Suppressor macrophage treated with lipopolysaccharide for 4 hours (primary cell): ENCODE measurements at regions not wholly inside any gene's neighbourhood (a gene's known extent, or its start where the extent isn't known, plus 50 kb on each side); places are given as distances from the start of the nearest gene placed in this dataset.

Experiments used
- DNase-seq: peaks from one replicate; pipeline ENCODE4 v3.0.0-alpha.2; 2020

- no peak for DNase-seq
Measured at GRCh38 chr7:22962775-22963350, 51.1 kb downstream of the HYCC1 start.

GRCh38 chr7:22958742-22959141 lies 55.2 kb downstream of the HYCC1 start:
- DNase-seq, result no peak

- no peak for DNase-seq
Measured at GRCh38 chr7:22954251-22954650, 59.7 kb downstream of the HYCC1 start.

GRCh38 chr7:22952306-22953015 lies 61.5 kb downstream of the HYCC1 start:
- DNase-seq, result no peak

GRCh38 chr7:22949944-22950343 lies 64.0 kb downstream of the HYCC1 start:
- DNase-seq, result no peak

GRCh38 chr7:22949221-22949620 lies 64.7 kb downstream of the HYCC1 start:
- no peak for DNase-seq

GRCh38 chr7:22948770-22949169 lies 65.2 kb downstream of the HYCC1 start:
- DNase-seq, result no peak

GRCh38 chr7:22945584-22945983 lies 68.3 kb downstream of the HYCC1 start:
- DNase-seq, result no peak

- no peak for DNase-seq
Measured at GRCh38 chr7:22944510-22944909, 69.4 kb downstream of the HYCC1 start.

GRCh38 chr7:22944022-22944421 lies 69.9 kb downstream of the HYCC1 start:
- DNase-seq, result no peak

GRCh38 chr7:22942191-22942590 lies 71.7 kb downstream of the HYCC1 start:
- no peak for DNase-seq

- DNase-seq, result no peak
Measured at GRCh38 chr7:22939842-22940241, 74.1 kb downstream of the HYCC1 start.

GRCh38 chr7:22937946-22938345 lies 76.0 kb downstream of the HYCC1 start:
- DNase-seq, result no peak

- DNase-seq, result no peak
Measured at GRCh38 chr7:22936246-22936645, 77.7 kb downstream of the HYCC1 start.

- DNase-seq, result no peak
Measured at GRCh38 chr7:22935269-22935668, 78.7 kb downstream of the HYCC1 start.

- DNase-seq, result no peak
Measured at GRCh38 chr7:22934473-22935065, 79.4 kb downstream of the HYCC1 start.

- DNase-seq, result no peak
Measured at GRCh38 chr7:22934023-22934422, 79.9 kb downstream of the HYCC1 start.

- DNase-seq, result no peak
Measured at GRCh38 chr7:22932896-22933295, 81.0 kb downstream of the HYCC1 start.

- no peak for DNase-seq
Measured at GRCh38 chr7:22931011-22931410, 82.9 kb downstream of the HYCC1 start.

- no peak for DNase-seq
Measured at GRCh38 chr7:22922307-22922706, 91.6 kb downstream of the HYCC1 start.

- DNase-seq, result no peak
Measured at GRCh38 chr7:22921386-22922086, 92.4 kb downstream of the HYCC1 start.

GRCh38 chr7:22920672-22921071 lies 93.3 kb downstream of the HYCC1 start:
- DNase-seq, result peak; percentile 2

GRCh38 chr7:22913158-22913557 lies 90.5 kb upstream of the TOMM7 start:
- no peak for DNase-seq

- DNase-seq, result no peak
Measured at GRCh38 chr7:22911889-22912288, 89.2 kb upstream of the TOMM7 start.
